MG63 (cell line): ENCODE measurements at regions not wholly inside any gene's neighbourhood (a gene's known extent, or its start where the extent isn't known, plus 50 kb on each side); places are given as distances from the start of the nearest gene placed in this dataset.

Source experiments
- DNase-seq: peaks from one replicate; pipeline ENCODE4 v3.0.0-alpha.2; 2020
- H3K27me3 ChIP-seq: fragments of 250-450 bp; sonication (Bioruptor Pico); 2 replicates; pipeline ENCODE4 v1.5.1; 2020; ENCODE audit warnings: mild to moderate bottlenecking, moderate library complexity
- H3K36me3 ChIP-seq: fragments of 250-450 bp; sonication (Bioruptor Pico); 2 replicates; pipeline ENCODE4 v1.5.1; 2020; ENCODE audit warnings: mild to moderate bottlenecking, moderate library complexity
- H3K4me3 ChIP-seq: fragments of 250-450 bp; sonication (Bioruptor Pico); 2 replicates; pipeline ENCODE4 v1.5.1; 2020; ENCODE audit warnings: mild to moderate bottlenecking, moderate library complexity
- H3K9me3 ChIP-seq: fragments of 250-450 bp; sonication (Bioruptor Pico); 2 replicates; pipeline ENCODE4 v1.5.1; 2020; ENCODE audit warnings: mild to moderate bottlenecking, moderate library complexity

- Histone ChIP-seq H3K27me3 (peaks cover 3% of the 10 kb centered on the region), H3K4me3 (no peak overlapping the region), H3K36me3 (no peaks in the 10 kb centered on the region), H3K9me3 (no peaks in the 10 kb centered on the region)
- no peak for DNase-seq
Observed at GRCh38 chr5:3654515-3654914, 58.9 kb downstream of the IRX1 start.

- no peak overlapping the region for H3K4me3 ChIP-seq
- no peaks in the 10 kb centered on the region for H3K36me3 ChIP-seq
- H3K9me3 ChIP-seq, result no peaks in the 10 kb centered on the region
- no peak for DNase-seq
- peaks cover 3% of the 10 kb centered on the region for H3K27me3 ChIP-seq
Observed at GRCh38 chr5:3656803-3657202, 61.2 kb downstream of the IRX1 start.

GRCh38 chr5:3657364-3658022 lies 61.9 kb downstream of the IRX1 start:
- Histone ChIP-seq H3K27me3 (peaks cover 2% of the 10 kb centered on the region), H3K36me3 (no peaks in the 10 kb centered on the region), H3K9me3 (no peaks in the 10 kb centered on the region), H3K4me3 (no peak overlapping the region)
- no peak for DNase-seq

GRCh38 chr5:3658929-3659328 lies 63.3 kb downstream of the IRX1 start:
- Histone ChIP-seq H3K4me3 (no peak overlapping the region), H3K27me3 (no peaks in the 10 kb centered on the region; the same call in 1 of the 2 replicates), H3K9me3 (no peaks in the 10 kb centered on the region), H3K36me3 (no peaks in the 10 kb centered on the region)
- no peak for DNase-seq

GRCh38 chr5:3659907-3660306 lies 64.3 kb downstream of the IRX1 start:
- H3K36me3 ChIP-seq, result no peaks in the 10 kb centered on the region
- no peaks in the 10 kb centered on the region for H3K9me3 ChIP-seq
- no peaks in the 10 kb centered on the region; the same call in 1 of the 2 replicates for H3K27me3 ChIP-seq
- H3K4me3 ChIP-seq, result no peak overlapping the region
- DNase-seq, result peak; percentile 17

GRCh38 chr5:3660630-3661029 lies 65.0 kb downstream of the IRX1 start:
- no peak for DNase-seq
- H3K36me3 ChIP-seq, result no peaks in the 10 kb centered on the region
- H3K27me3 ChIP-seq, result no peaks in the 10 kb centered on the region; the same call in 1 of the 2 replicates
- no peaks in the 10 kb centered on the region for H3K9me3 ChIP-seq
- H3K4me3 ChIP-seq, result no peak overlapping the region

- Histone ChIP-seq H3K36me3 (no peaks in the 10 kb centered on the region), H3K9me3 (no peaks in the 10 kb centered on the region), H3K4me3 (peak overlapping the region; percentile 30), H3K27me3 (no peaks in the 10 kb centered on the region)
- DNase-seq, result no peak
Observed at GRCh38 chr5:3661755-3662296, 66.2 kb downstream of the IRX1 start.

- H3K9me3 ChIP-seq, result no peaks in the 10 kb centered on the region
- no peak overlapping the region for H3K4me3 ChIP-seq
- no peak for DNase-seq
- H3K27me3 ChIP-seq, result no peaks in the 10 kb centered on the region
- H3K36me3 ChIP-seq, result no peaks in the 10 kb centered on the region
Observed at GRCh38 chr5:3662344-3662743, 66.7 kb downstream of the IRX1 start.

- Histone ChIP-seq H3K36me3 (no peaks in the 10 kb centered on the region), H3K9me3 (no peaks in the 10 kb centered on the region), H3K4me3 (no peak overlapping the region), H3K27me3 (no peaks in the 10 kb centered on the region)
- DNase-seq, result no peak
Observed at GRCh38 chr5:3671337-3671736, 75.7 kb downstream of the IRX1 start.

- Histone ChIP-seq H3K9me3 (no peaks in the 10 kb centered on the region), H3K27me3 (peaks cover 4% of the 10 kb centered on the region; the same call in 1 of the 2 replicates), H3K4me3 (no peak overlapping the region), H3K36me3 (no peaks in the 10 kb centered on the region)
- DNase-seq, result no peak
Observed at GRCh38 chr5:3678801-3679200, 83.2 kb downstream of the IRX1 start.

GRCh38 chr5:3680821-3681220 lies 85.2 kb downstream of the IRX1 start:
- Histone ChIP-seq H3K27me3 (peaks cover 4% of the 10 kb centered on the region; the same call in 1 of the 2 replicates), H3K4me3 (no peak overlapping the region), H3K9me3 (no peaks in the 10 kb centered on the region), H3K36me3 (no peaks in the 10 kb centered on the region)
- DNase-seq, result no peak

GRCh38 chr5:3684118-3684517 lies 88.5 kb downstream of the IRX1 start:
- no peaks in the 10 kb centered on the region for H3K36me3 ChIP-seq
- DNase-seq, result no peak
- H3K4me3 ChIP-seq, result no peak overlapping the region
- peaks cover 4% of the 10 kb centered on the region; the same call in 1 of the 2 replicates for H3K27me3 ChIP-seq
- no peaks in the 10 kb centered on the region for H3K9me3 ChIP-seq

GRCh38 chr5:3684771-3685354 lies 89.2 kb downstream of the IRX1 start:
- H3K36me3 ChIP-seq, result no peaks in the 10 kb centered on the region
- H3K27me3 ChIP-seq, result peaks cover 4% of the 10 kb centered on the region; the same call in 1 of the 2 replicates
- no peak overlapping the region for H3K4me3 ChIP-seq
- H3K9me3 ChIP-seq, result no peaks in the 10 kb centered on the region
- DNase-seq, result no peak

- H3K36me3 ChIP-seq, result no peaks in the 10 kb centered on the region
- no peak for DNase-seq
- H3K9me3 ChIP-seq, result no peaks in the 10 kb centered on the region
- H3K4me3 ChIP-seq, result no peak overlapping the region
- 0 out of 2 replicates have a peak, but pooled peaks cover 2% of the 10 kb centered on the region for H3K27me3 ChIP-seq
Observed at GRCh38 chr5:3694819-3695218, 99.2 kb downstream of the IRX1 start.

- Histone ChIP-seq H3K4me3 (no peak overlapping the region), H3K9me3 (no peaks in the 10 kb centered on the region), H3K27me3 (no peaks in the 10 kb centered on the region), H3K36me3 (no peaks in the 10 kb centered on the region)
- DNase-seq, result no peak
Observed at GRCh38 chr5:3695818-3696217, 100.2 kb downstream of the IRX1 start.

GRCh38 chr5:3698412-3698811 lies 102.8 kb downstream of the IRX1 start:
- no peak for DNase-seq
- no peaks in the 10 kb centered on the region for H3K36me3 ChIP-seq
- peaks cover 7% of the 10 kb centered on the region; the same call in 1 of the 2 replicates for H3K27me3 ChIP-seq
- no peak overlapping the region for H3K4me3 ChIP-seq
- no peaks in the 10 kb centered on the region for H3K9me3 ChIP-seq

GRCh38 chr5:3701694-3702093 lies 106.1 kb downstream of the IRX1 start:
- H3K27me3 ChIP-seq, result peaks cover 7% of the 10 kb centered on the region; the same call in 1 of the 2 replicates
- H3K9me3 ChIP-seq, result no peaks in the 10 kb centered on the region
- H3K4me3 ChIP-seq, result no peak overlapping the region
- H3K36me3 ChIP-seq, result no peaks in the 10 kb centered on the region
- DNase-seq, result no peak

- Histone ChIP-seq H3K4me3 (no peak overlapping the region), H3K27me3 (peaks cover 7% of the 10 kb centered on the region; the same call in 1 of the 2 replicates), H3K36me3 (no peaks in the 10 kb centered on the region), H3K9me3 (no peaks in the 10 kb centered on the region)
- DNase-seq, result no peak
Observed at GRCh38 chr5:3704661-3705060, 109.0 kb downstream of the IRX1 start.
